NT2/D1 (cell line): ENCODE measurements at regions not wholly inside any gene's neighbourhood (a gene's known extent, or its start where the extent isn't known, plus 50 kb on each side); places are given as distances from the start of the nearest gene placed in this dataset.

Experiments
- SUZ12 ChIP-seq: IDR thresholded peaks from 2 replicates; pipeline ENCODE4 v1.6.1; 2011; ENCODE audit not compliant: insufficient read length, insufficient read depth; ENCODE audit errors: extremely low read depth
- YY1 ChIP-seq: IDR thresholded peaks from 2 replicates; pipeline ENCODE4 v1.6.1; 2011; ENCODE audit not compliant: insufficient read length, insufficient read depth

DNA sequence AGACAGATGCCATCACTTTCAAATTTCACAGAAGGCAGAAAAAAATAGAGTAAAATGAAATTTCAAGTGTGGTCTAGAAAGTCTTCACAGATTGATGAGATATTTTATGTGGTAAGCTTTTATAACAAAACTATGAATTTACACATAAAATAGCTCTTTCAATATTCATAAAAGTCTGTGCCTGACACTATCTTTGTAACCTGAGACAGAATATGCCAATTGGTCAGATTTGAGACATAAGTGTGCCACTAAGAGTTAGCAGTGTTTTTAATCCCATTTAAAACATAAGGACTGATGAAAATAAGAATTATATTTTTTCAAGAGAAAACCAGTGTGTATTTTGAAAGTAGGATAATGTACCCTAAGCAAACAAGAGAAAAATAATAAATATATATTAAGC lies 769.5 kb upstream of the LUZP2 start:
- TF ChIP-seq SUZ12 (no peak), YY1 (no peak)
